ENCODE measurements at regions not wholly inside any gene's neighbourhood (a gene's known extent, or its start where the extent isn't known, plus 50 kb on each side); places are given as distances from the start of the nearest gene placed in this dataset.

GRCh38 chr7:155961241-155962190, 149.3 kb upstream of the SHH start:
- TF ChIP-seq REST (IDR thresholded peaks at IDR 0.05) (no peak), CTCF (IDR thresholded peaks at IDR 0.05) (no peak), ZC3H11A (IDR thresholded peaks at IDR 0.05) (no peak), POLR2A (IDR thresholded peaks at IDR 0.05; ENCODE audit: low read length) (no peak), RNF2 (IDR thresholded peaks at IDR 0.05; ENCODE audit: borderline replicate concordance, low read depth) (no peak), POLR2AphosphoS2 (conservative IDR thresholded peaks at IDR 0.05; ENCODE audit: low read length) (no peak), RAD21 (conservative IDR thresholded peaks at IDR 0.05 in 1 of 2, IDR thresholded peaks at IDR 0.05 in 1 of 2) (no peak), SREBF2 (IDR thresholded peaks at IDR 0.05) (no peak)
